ENCODE measurements at regions not wholly inside any gene's neighbourhood (a gene's known extent, or its start where the extent isn't known, plus 50 kb on each side); places are given as distances from the start of the nearest gene placed in this dataset.
A peak's percentile ranks its signal among the peaks of the same experiment; 100 is the strongest.

GRCh38 chr10:91705948-91706670 is 73.2 kb upstream of the PPP1R3C start:
- DNase-seq (ENCODE audit: insufficient read length, low spot score) (no peak), FAIRE-seq (no peak)
- TF ChIP-seq POLR2A (IDR thresholded peaks at IDR 0.05; ENCODE audit: low read depth, low read length) = no peak

GRCh38 chr10:91702620-91703019 is 69.7 kb upstream of the PPP1R3C start:
- no peak for FAIRE-seq
- no peak for TF ChIP-seq POLR2A (IDR thresholded peaks at IDR 0.05; ENCODE audit: low read depth, low read length)
- no peak for DNase-seq (ENCODE audit: insufficient read length, low spot score)

DNA sequence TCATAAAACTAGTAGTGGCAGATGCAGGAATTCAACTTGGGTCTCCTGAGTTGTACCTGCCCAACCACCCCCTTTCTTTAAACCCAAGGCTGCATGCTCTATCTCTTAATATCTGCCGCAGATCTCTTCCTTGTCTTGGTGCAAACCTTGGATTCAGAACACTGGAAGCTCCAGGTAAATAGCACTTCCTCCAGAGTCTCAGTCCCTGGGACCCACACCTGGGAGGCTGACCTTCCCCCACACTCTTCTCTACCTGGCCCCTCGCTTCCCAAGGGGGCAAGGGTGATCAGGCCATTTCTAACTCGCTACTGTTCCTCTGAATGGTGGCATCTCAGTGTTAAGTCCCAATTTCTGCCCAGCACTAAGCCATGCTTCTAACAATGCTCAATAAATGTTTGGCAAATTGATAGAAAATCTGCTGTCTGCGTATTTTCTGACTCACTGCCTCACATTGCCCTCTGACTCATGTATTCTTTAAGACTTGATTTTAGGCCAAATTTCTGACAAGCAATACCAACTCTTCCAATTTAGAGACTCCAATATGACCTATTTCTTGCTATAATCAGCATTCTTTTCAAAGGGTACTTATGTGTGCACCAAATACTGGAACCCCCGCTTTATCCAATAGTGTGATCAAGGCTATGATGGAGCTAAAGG is 68.0 kb upstream of the PPP1R3C start:
- DNase-seq (ENCODE audit: insufficient read length, low spot score) = no peak
- FAIRE-seq = peak; percentile 76

GRCh38 chr10:91700273-91700672 is 67.4 kb upstream of the PPP1R3C start:
- DNase-seq (ENCODE audit: insufficient read length, low spot score) (no peak), FAIRE-seq (no peak)
- no peak for TF ChIP-seq POLR2A (IDR thresholded peaks at IDR 0.05; ENCODE audit: low read depth, low read length)

More for the DNA sequence above, 68.0 kb upstream of the PPP1R3C start:
- no peak for TF ChIP-seq POLR2A (IDR thresholded peaks at IDR 0.05; ENCODE audit: low read depth, low read length)

GRCh38 chr10:91698258-91698657 is 65.4 kb upstream of the PPP1R3C start:
- FAIRE-seq = no peak
- TF ChIP-seq POLR2A (IDR thresholded peaks at IDR 0.05; ENCODE audit: low read depth, low read length) = no peak
- DNase-seq (ENCODE audit: insufficient read length, low spot score) = no peak

- no peak for TF ChIP-seq POLR2A (IDR thresholded peaks at IDR 0.05; ENCODE audit: low read depth, low read length)
- DNase-seq (ENCODE audit: insufficient read length, low spot score) (no peak), FAIRE-seq (peak; percentile 96)
Measured at GRCh38 chr10:91694170-91694794, 61.4 kb upstream of the PPP1R3C start.

DNA sequence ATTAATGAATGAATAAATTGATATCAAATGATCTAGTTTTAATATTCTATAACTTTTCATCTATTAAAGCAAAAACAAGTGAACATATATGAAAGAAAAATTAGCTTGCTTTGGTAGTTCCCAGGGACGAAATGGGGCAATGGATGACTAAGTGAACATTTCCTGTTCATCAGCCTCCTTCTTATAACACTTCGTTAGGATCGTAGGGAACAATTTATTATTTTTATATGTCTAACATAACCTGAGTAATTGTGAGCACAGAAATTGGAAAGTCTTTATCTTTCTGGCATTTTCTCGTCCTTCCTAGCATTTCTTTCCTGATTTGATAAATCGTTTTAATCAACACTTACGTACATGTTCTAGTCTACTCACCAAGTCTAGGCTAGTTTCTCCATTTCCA is 59.1 kb upstream of the PPP1R3C start:
- DNase-seq (ENCODE audit: insufficient read length, low spot score) = no peak
- FAIRE-seq = no peak
- no peak for TF ChIP-seq POLR2A (IDR thresholded peaks at IDR 0.05; ENCODE audit: low read depth, low read length)

GRCh38 chr10:91690996-91691676 is 58.3 kb upstream of the PPP1R3C start:
- DNase-seq (ENCODE audit: insufficient read length, low spot score) (no peak), FAIRE-seq (no peak)
- no peak for TF ChIP-seq POLR2A (IDR thresholded peaks at IDR 0.05; ENCODE audit: low read depth, low read length)

GRCh38 chr10:91690412-91690811 is 57.5 kb upstream of the PPP1R3C start:
- DNase-seq (ENCODE audit: insufficient read length, low spot score) (no peak), FAIRE-seq (no peak)

GRCh38 chr10:91689731-91690168 is 56.9 kb upstream of the PPP1R3C start:
- peak; percentile 78 for FAIRE-seq

More at GRCh38 chr10:91690412-91690811, 57.5 kb upstream of the PPP1R3C start:
- no peak for TF ChIP-seq POLR2A (IDR thresholded peaks at IDR 0.05; ENCODE audit: low read depth, low read length)

GRCh38 chr10:91684841-91685240 is 52.0 kb upstream of the PPP1R3C start:
- no peak for FAIRE-seq
- no peak for TF ChIP-seq POLR2A (IDR thresholded peaks at IDR 0.05; ENCODE audit: low read depth, low read length)

More at GRCh38 chr10:91689731-91690168, 56.9 kb upstream of the PPP1R3C start:
- no peak for DNase-seq (ENCODE audit: insufficient read length, low spot score)
- no peak for TF ChIP-seq POLR2A (IDR thresholded peaks at IDR 0.05; ENCODE audit: low read depth, low read length)

GRCh38 chr10:91683975-91684374 is 51.1 kb upstream of the PPP1R3C start:
- DNase-seq (ENCODE audit: insufficient read length, low spot score) (peak; percentile 75), FAIRE-seq (peak; percentile 96)
- TF ChIP-seq POLR2A (IDR thresholded peaks at IDR 0.05; ENCODE audit: low read depth, low read length) = no peak

More at GRCh38 chr10:91684841-91685240, 52.0 kb upstream of the PPP1R3C start:
- no peak for DNase-seq (ENCODE audit: insufficient read length, low spot score)

DNA sequence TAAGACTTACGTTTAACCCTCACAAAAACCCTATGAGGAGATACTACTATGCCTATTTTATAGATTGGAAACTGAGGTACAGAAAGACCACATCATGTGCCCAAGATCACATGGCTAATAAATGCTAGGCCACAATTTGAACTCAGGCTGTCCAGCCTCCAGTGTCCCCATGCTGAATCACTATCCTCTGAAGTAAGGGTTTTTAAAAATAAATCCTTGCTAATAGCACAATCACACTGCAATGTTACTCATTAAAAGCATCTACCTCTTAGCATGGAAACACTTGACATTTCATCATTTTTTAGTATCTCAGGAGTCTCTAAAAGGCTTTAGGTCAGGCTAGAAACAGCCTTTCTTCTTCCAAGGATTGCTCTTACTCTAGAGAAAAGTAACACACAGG is 50.0 kb upstream of the PPP1R3C start:
- FAIRE-seq (no peak), DNase-seq (ENCODE audit: insufficient read length, low spot score) (no peak)
- TF ChIP-seq POLR2A (IDR thresholded peaks at IDR 0.05; ENCODE audit: low read depth, low read length) = no peak

Data from H54 (cell line).